Lung (tissue), 11 donors: ENCODE measurements at regions not wholly inside any gene's neighbourhood (a gene's known extent, or its start where the extent isn't known, plus 50 kb on each side); places are given as distances from the start of the nearest gene placed in this dataset.

Source experiments
- ATAC-seq: fragments of 200-7000 bp; cut with Tn5 transposase; one replicate; pipeline ENCODE4 v1.9.1; 2020; ENCODE audit warnings: moderate number of reproducible peaks; ENCODE audit not compliant: insufficient read depth, low FRiP score
- DNase-seq, 3 donors: peaks; one replicate each; pipeline ENCODE4 v3.0.0-alpha.2; 2013 to 2017
- H3K27ac ChIP-seq, 2 donors: one replicate each; pipeline ENCODE4 v1.5.1; 2013; ENCODE audit warnings: mild to moderate bottlenecking in 2 of 2, moderate library complexity in 2 of 2, control low read depth in 1 of 2, inconsistent platforms in 1 of 2, low read depth in 1 of 2, low read length in 1 of 2
- H3K27me3 ChIP-seq, 3 donors: one replicate each; pipeline ENCODE4 v1.5.1; 2013; ENCODE audit warnings: low read length in 2 of 3; ENCODE audit not compliant: control insufficient read depth in 3 of 3, insufficient read depth in 3 of 3
- H3K36me3 ChIP-seq, 4 donors: one replicate each; pipeline ENCODE4 v1.5.1; 2013; ENCODE audit warnings: low read length in 4 of 4, mild to moderate bottlenecking in 1 of 4, moderate library complexity in 1 of 4; ENCODE audit not compliant: control insufficient read depth in 4 of 4, insufficient read depth in 4 of 4
- H3K4me1 ChIP-seq, 5 donors: one replicate each; pipeline ENCODE4 v1.5.1; 2013; ENCODE audit warnings: low read length in 5 of 5, mild to moderate bottlenecking in 2 of 5, moderate library complexity in 1 of 5; ENCODE audit not compliant: control insufficient read depth in 5 of 5, insufficient read depth in 5 of 5
- H3K4me3 ChIP-seq: one replicate; pipeline ENCODE4 v1.5.1; 2013; ENCODE audit warnings: mild to moderate bottlenecking, control low read depth, moderate library complexity
- H3K9ac ChIP-seq, 2 donors: one replicate each; pipeline ENCODE4 v1.5.1; 2013; ENCODE audit warnings: low read length in 2 of 2, control low read depth in 1 of 2; ENCODE audit not compliant: insufficient read depth in 1 of 2
- H3K9me3 ChIP-seq, 4 donors: one replicate each; pipeline ENCODE4 v1.5.1; 2013; ENCODE audit warnings: low read length in 3 of 4, mild to moderate bottlenecking in 1 of 4, moderate library complexity in 1 of 4; ENCODE audit not compliant: control insufficient read depth in 4 of 4, insufficient read depth in 3 of 4
- CTCF ChIP-seq: IDR thresholded peaks from 2 replicates; pipeline ENCODE4 v1.5.1; 2012; ENCODE audit warnings: mild to moderate bottlenecking; ENCODE audit errors: control extremely low read depth, extremely low read depth
- WGBS, 2 donors: extraction: QIAGEN DNeasy Blood & Tissue Kit; methylation state at CpG; one replicate each; pipeline ENCODE4 v1.1.7; 2013; 5-methylcytosine and 5-hydroxymethylcytosine counted together
- donor health status: control.
- donor health status: control.
- donor health status: Bipolar disorder and iron deficiency.
- donor health status: healthy.
- donor health status: DM: yes; HTN: yes; CAD: no.

GRCh38 chr21:36603221-36603620 lies 95.7 kb upstream of the SIM2 start:
- Histone ChIP-seq H3K9ac (no peak overlapping the region), H3K36me3 (no peaks in the 10 kb centered on the region), H3K4me3 (no peak overlapping the region), H3K27ac (no peak overlapping the region), H3K27me3 (no peaks in the 10 kb centered on the region), H3K9me3 (peaks cover 0 to 4% (median 1%) of the 10 kb centered on the region in 4 donors), H3K4me1 (peaks cover 0 to 8% (median 0%) of the 10 kb centered on the region in 5 donors)
- 11 to 22% methylated on average over 2 of the region's 2 CpGs for WGBS, 2 donors
- no peak for ATAC-seq
- DNase-seq: peak in 1 of 3 donors; percentile 17
- no peak for TF ChIP-seq CTCF

- DNase-seq: peak; percentile 29 to 51 (median 37)
- TF ChIP-seq CTCF: no peak
- no peaks in the 10 kb centered on the region for H3K36me3 ChIP-seq
- no peak overlapping the region for H3K4me3 ChIP-seq
- no peak overlapping the region for H3K9ac ChIP-seq
- H3K27me3 ChIP-seq: no peaks in the 10 kb centered on the region
- no peak overlapping the region for H3K27ac ChIP-seq
- no peak for ATAC-seq
- WGBS, 2 donors: 69 to 80% methylated on average over 8 of the region's 8 CpGs
- peaks cover 0 to 6% (median 1%) of the 10 kb centered on the region in 4 donors for H3K9me3 ChIP-seq
- H3K4me1 ChIP-seq: peaks cover 0 to 8% (median 0%) of the 10 kb centered on the region in 5 donors
Measured at GRCh38 chr21:36605426-36605825, 93.5 kb upstream of the SIM2 start.

GRCh38 chr21:36606287-36606982 lies 92.5 kb upstream of the SIM2 start:
- DNase-seq: no peak
- no peak overlapping the region for H3K27ac ChIP-seq
- ATAC-seq: no peak
- no peak overlapping the region for H3K9ac ChIP-seq
- no peak overlapping the region for H3K4me3 ChIP-seq
- WGBS, 2 donors: 76 to 86% methylated on average over 19 of the region's 19 CpGs
- no peak for TF ChIP-seq CTCF
- H3K27me3 ChIP-seq: no peaks in the 10 kb centered on the region
- no peaks in the 10 kb centered on the region for H3K36me3 ChIP-seq
- H3K4me1 ChIP-seq: peaks cover 0 to 8% (median 0%) of the 10 kb centered on the region in 5 donors
- H3K9me3 ChIP-seq: peaks cover 0 to 4% (median 1%) of the 10 kb centered on the region in 4 donors

GRCh38 chr21:36606983-36607325 lies 92.0 kb upstream of the SIM2 start:
- H3K9ac ChIP-seq: no peak overlapping the region
- DNase-seq (no peak), ATAC-seq (no peak)
- H3K27ac ChIP-seq: no peak overlapping the region
- H3K4me1 ChIP-seq: peaks cover 0 to 8% (median 0%) of the 10 kb centered on the region in 5 donors
- 86 to 95% methylated on average over 6 of the region's 6 CpGs for WGBS, 2 donors
- TF ChIP-seq CTCF: no peak
- H3K9me3 ChIP-seq: peaks cover 0 to 4% (median 1%) of the 10 kb centered on the region in 4 donors
- no peaks in the 10 kb centered on the region for H3K36me3 ChIP-seq
- H3K27me3 ChIP-seq: no peaks in the 10 kb centered on the region
- no peak overlapping the region for H3K4me3 ChIP-seq
